ENCODE measurements at regions not wholly inside any gene's neighbourhood (a gene's known extent, or its start where the extent isn't known, plus 50 kb on each side); places are given as distances from the start of the nearest gene placed in this dataset.

- Histone ChIP-seq H3K9me2 (replicated peaks; ENCODE audit: low read depth, low read length) (no peaks in the 10 kb centered on the region), H3K4me2 (ENCODE audit: low read depth, low read length, poor library complexity, severe bottlenecking) (no peak overlapping the region), H3K9ac (ENCODE audit: low read depth, low read length, poor library complexity, severe bottlenecking) (no peak overlapping the region), H3K4me1 (ENCODE audit: insufficient read depth, low read length, poor library complexity, severe bottlenecking) (no peaks in the 10 kb centered on the region), H3F3A (ENCODE audit: low read depth) (no peaks in the 10 kb centered on the region), H4K20me1 (ENCODE audit: insufficient read depth, low read length, poor library complexity, severe bottlenecking) (no peaks in the 10 kb centered on the region), H3K4me3 (ENCODE audit: low read length, poor library complexity, severe bottlenecking) (no peak overlapping the region), H3K9me3 (ENCODE audit: insufficient read depth, low read depth, low read length) (no peaks in the 10 kb centered on the region), H2AFZ (ENCODE audit: low read length) (no peak overlapping the region), H3K36me3 (ENCODE audit: insufficient read depth, low read length) (no peaks in the 10 kb centered on the region), H3K79me2 (ENCODE audit: insufficient read depth, low read length) (no peaks in the 10 kb centered on the region), H3K27me3 (ENCODE audit: insufficient read depth, low read length, poor library complexity, severe bottlenecking) (no peaks in the 10 kb centered on the region)
- TF ChIP-seq EZH2phosphoT487 (IDR thresholded peaks at IDR 0.05; ENCODE audit: borderline replicate concordance) = no peak
- TF ChIP-seq, protein P1, sequence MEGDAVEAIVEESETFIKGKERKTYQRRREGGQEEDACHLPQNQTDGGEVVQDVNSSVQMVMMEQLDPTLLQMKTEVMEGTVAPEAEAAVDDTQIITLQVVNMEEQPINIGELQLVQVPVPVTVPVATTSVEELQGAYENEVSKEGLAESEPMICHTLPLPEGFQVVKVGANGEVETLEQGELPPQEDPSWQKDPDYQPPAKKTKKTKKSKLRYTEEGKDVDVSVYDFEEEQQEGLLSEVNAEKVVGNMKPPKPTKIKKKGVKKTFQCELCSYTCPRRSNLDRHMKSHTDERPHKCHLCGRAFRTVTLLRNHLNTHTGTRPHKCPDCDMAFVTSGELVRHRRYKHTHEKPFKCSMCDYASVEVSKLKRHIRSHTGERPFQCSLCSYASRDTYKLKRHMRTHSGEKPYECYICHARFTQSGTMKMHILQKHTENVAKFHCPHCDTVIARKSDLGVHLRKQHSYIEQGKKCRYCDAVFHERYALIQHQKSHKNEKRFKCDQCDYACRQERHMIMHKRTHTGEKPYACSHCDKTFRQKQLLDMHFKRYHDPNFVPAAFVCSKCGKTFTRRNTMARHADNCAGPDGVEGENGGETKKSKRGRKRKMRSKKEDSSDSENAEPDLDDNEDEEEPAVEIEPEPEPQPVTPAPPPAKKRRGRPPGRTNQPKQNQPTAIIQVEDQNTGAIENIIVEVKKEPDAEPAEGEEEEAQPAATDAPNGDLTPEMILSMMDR (conservative IDR thresholded peaks at IDR 0.05; ENCODE audit: low read length) = no peak
Observed at GRCh38 chr1:193411714-193412113, 225.3 kb upstream of the B3GALT2 start.

- H3K79me2 ChIP-seq (ENCODE audit: insufficient read depth, low read length) = no peaks in the 10 kb centered on the region
- H2AFZ ChIP-seq (ENCODE audit: low read length) = no peak overlapping the region
- TF ChIP-seq, protein P1 (conservative IDR thresholded peaks at IDR 0.05; ENCODE audit: low read length) = no peak
- no peak for TF ChIP-seq EZH2phosphoT487 (IDR thresholded peaks at IDR 0.05; ENCODE audit: borderline replicate concordance)
- no peaks in the 10 kb centered on the region for H3K36me3 ChIP-seq (ENCODE audit: insufficient read depth, low read length)
- no peak overlapping the region for H3K4me3 ChIP-seq (ENCODE audit: low read length, poor library complexity, severe bottlenecking)
- H3F3A ChIP-seq (ENCODE audit: low read depth) = no peaks in the 10 kb centered on the region
- H3K4me2 ChIP-seq (ENCODE audit: low read depth, low read length, poor library complexity, severe bottlenecking) = no peak overlapping the region
- no peaks in the 10 kb centered on the region for H3K27me3 ChIP-seq (ENCODE audit: insufficient read depth, low read length, poor library complexity, severe bottlenecking)
- no peak overlapping the region for H3K9ac ChIP-seq (ENCODE audit: low read depth, low read length, poor library complexity, severe bottlenecking)
- H3K9me2 ChIP-seq (replicated peaks; ENCODE audit: low read depth, low read length) = no peaks in the 10 kb centered on the region
- no peaks in the 10 kb centered on the region for H3K9me3 ChIP-seq (ENCODE audit: insufficient read depth, low read depth, low read length)
- no peaks in the 10 kb centered on the region for H4K20me1 ChIP-seq (ENCODE audit: insufficient read depth, low read length, poor library complexity, severe bottlenecking)
- no peaks in the 10 kb centered on the region for H3K4me1 ChIP-seq (ENCODE audit: insufficient read depth, low read length, poor library complexity, severe bottlenecking)
Observed at GRCh38 chr1:193411215-193411614, 224.8 kb upstream of the B3GALT2 start.

GRCh38 chr1:193408782-193409293 is 222.4 kb upstream of the B3GALT2 start:
- no peaks in the 10 kb centered on the region for H3K9me2 ChIP-seq (replicated peaks; ENCODE audit: low read depth, low read length)
- H3K9ac ChIP-seq (ENCODE audit: low read depth, low read length, poor library complexity, severe bottlenecking) = no peak overlapping the region
- H3F3A ChIP-seq (ENCODE audit: low read depth) = no peaks in the 10 kb centered on the region
- H3K4me3 ChIP-seq (ENCODE audit: low read length, poor library complexity, severe bottlenecking) = no peak overlapping the region
- no peaks in the 10 kb centered on the region for H4K20me1 ChIP-seq (ENCODE audit: insufficient read depth, low read length, poor library complexity, severe bottlenecking)
- no peak for TF ChIP-seq EZH2phosphoT487 (IDR thresholded peaks at IDR 0.05; ENCODE audit: borderline replicate concordance)
- TF ChIP-seq, protein P1 (conservative IDR thresholded peaks at IDR 0.05; ENCODE audit: low read length) = no peak
- no peaks in the 10 kb centered on the region for H3K4me1 ChIP-seq (ENCODE audit: insufficient read depth, low read length, poor library complexity, severe bottlenecking)
- H3K36me3 ChIP-seq (ENCODE audit: insufficient read depth, low read length) = no peaks in the 10 kb centered on the region
- H3K4me2 ChIP-seq (ENCODE audit: low read depth, low read length, poor library complexity, severe bottlenecking) = no peak overlapping the region
- H3K79me2 ChIP-seq (ENCODE audit: insufficient read depth, low read length) = no peaks in the 10 kb centered on the region
- no peaks in the 10 kb centered on the region for H3K9me3 ChIP-seq (ENCODE audit: insufficient read depth, low read depth, low read length)
- H3K27me3 ChIP-seq (ENCODE audit: insufficient read depth, low read length, poor library complexity, severe bottlenecking) = no peaks in the 10 kb centered on the region
- H2AFZ ChIP-seq (ENCODE audit: low read length) = no peak overlapping the region

All from Loucy (cell line).